ENCODE measurements at regions not wholly inside any gene's neighbourhood (a gene's known extent, or its start where the extent isn't known, plus 50 kb on each side); places are given as distances from the start of the nearest gene placed in this dataset.

GRCh38 chr10:21057436-21057835 lies 160.3 kb upstream of the NEBL start:
- H3K9me3 ChIP-seq: no peaks in the 10 kb centered on the region
- no peak for DNase-seq (ENCODE audit: low spot score)
- H3K27ac ChIP-seq: no peak overlapping the region
- WGBS: 74% methylated on average over 8 of the region's 8 CpGs
- no peak overlapping the region for H3K4me3 ChIP-seq
- intact Hi-C loops (cut with DNase I): no loop called here
- H3K36me3 ChIP-seq: no peaks in the 10 kb centered on the region
- TF ChIP-seq CTCF (IDR thresholded peaks at IDR 0.05): no peak
- TF ChIP-seq POLR2AphosphoS5 (IDR thresholded peaks at IDR 0.05): no peak
- no peak for TF ChIP-seq POLR2A (IDR thresholded peaks at IDR 0.05)
- H3K4me1 ChIP-seq (replicated peaks): no peaks in the 10 kb centered on the region
- H3K27me3 ChIP-seq (replicated peaks; ENCODE audit: insufficient read depth): no peaks in the 10 kb centered on the region

- Histone ChIP-seq H3K27ac (no peak overlapping the region), H3K9me3 (no peaks in the 10 kb centered on the region), H3K27me3 (replicated peaks; ENCODE audit: insufficient read depth) (no peaks in the 10 kb centered on the region), H3K4me3 (no peak overlapping the region), H3K4me1 (replicated peaks) (no peaks in the 10 kb centered on the region), H3K36me3 (no peaks in the 10 kb centered on the region)
- TF ChIP-seq CTCF (IDR thresholded peaks at IDR 0.05) (no peak), POLR2AphosphoS5 (IDR thresholded peaks at IDR 0.05) (no peak), POLR2A (IDR thresholded peaks at IDR 0.05) (no peak)
- WGBS: 80% methylated on average over 4 of the region's 4 CpGs
- DNase-seq (ENCODE audit: low spot score): no peak
- intact Hi-C loops (cut with DNase I): no loop called here
Observed at GRCh38 chr10:21056461-21056860, 159.3 kb upstream of the NEBL start.

GRCh38 chr10:21055339-21056135 lies 158.4 kb upstream of the NEBL start:
- TF ChIP-seq POLR2A (IDR thresholded peaks at IDR 0.05): no peak
- TF ChIP-seq POLR2AphosphoS5 (IDR thresholded peaks at IDR 0.05): no peak
- no peak for TF ChIP-seq CTCF (IDR thresholded peaks at IDR 0.05)
- intact Hi-C loops (cut with DNase I): no loop called here
- no peaks in the 10 kb centered on the region for H3K27me3 ChIP-seq (replicated peaks; ENCODE audit: insufficient read depth)
- H3K27ac ChIP-seq: no peak overlapping the region
- no peaks in the 10 kb centered on the region for H3K9me3 ChIP-seq
- DNase-seq (ENCODE audit: low spot score): no peak
- no peaks in the 10 kb centered on the region for H3K36me3 ChIP-seq
- 71% methylated on average over 12 of the region's 12 CpGs for WGBS
- H3K4me3 ChIP-seq: no peak overlapping the region
- H3K4me1 ChIP-seq (replicated peaks): no peaks in the 10 kb centered on the region

- no peak for DNase-seq (ENCODE audit: low spot score)
- Histone ChIP-seq H3K9me3 (no peaks in the 10 kb centered on the region), H3K36me3 (no peaks in the 10 kb centered on the region), H3K4me1 (replicated peaks) (no peaks in the 10 kb centered on the region), H3K27ac (no peak overlapping the region), H3K27me3 (replicated peaks; ENCODE audit: insufficient read depth) (no peaks in the 10 kb centered on the region), H3K4me3 (no peak overlapping the region)
- intact Hi-C loops (cut with DNase I): no loop called here
- no peak for TF ChIP-seq POLR2AphosphoS5 (IDR thresholded peaks at IDR 0.05)
- TF ChIP-seq CTCF (IDR thresholded peaks at IDR 0.05): no peak
- TF ChIP-seq POLR2A (IDR thresholded peaks at IDR 0.05): no peak
- WGBS: 71% methylated on average over 9 of the region's 9 CpGs
Observed at GRCh38 chr10:21053953-21054690, 157.0 kb upstream of the NEBL start.
